ENCODE measurements at regions not wholly inside any gene's neighbourhood (a gene's known extent, or its start where the extent isn't known, plus 50 kb on each side); places are given as distances from the start of the nearest gene placed in this dataset.
A peak's percentile ranks its signal among the peaks of the same experiment; 100 is the strongest.

DNA sequence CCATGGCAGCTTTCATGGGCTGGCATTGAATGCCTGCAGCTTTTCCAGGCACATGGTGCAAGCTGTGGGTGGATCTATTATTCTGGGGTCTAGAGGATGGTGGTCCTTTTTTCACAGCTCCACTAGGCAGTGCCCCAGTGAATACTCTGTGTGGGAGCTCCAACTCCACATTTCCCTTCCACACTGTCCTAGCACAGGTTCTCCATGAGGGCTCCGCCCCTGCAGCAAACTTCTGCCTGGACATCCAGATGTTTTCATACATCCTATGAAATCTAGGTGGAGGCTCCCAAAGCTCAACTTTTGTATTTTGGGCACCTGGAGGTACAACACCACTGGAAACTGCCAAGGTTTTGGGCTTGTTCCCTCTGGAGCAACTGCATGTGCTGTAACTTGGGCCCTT lies 450.6 kb downstream of the LMO7 start:
- Mint-ChIP-seq H3K27me3 (ENCODE audit: low read depth) (no peaks in the 10 kb centered on the region), H3K36me3 (ENCODE audit: low read depth) (peaks cover 5% of the 10 kb centered on the region), H3K4me3 (no peak overlapping the region), H3K9me3 (peaks cover 21% of the 10 kb centered on the region), H3K4me1 (no peaks in the 10 kb centered on the region), H3K27ac (no peak overlapping the region)
- TF ChIP-seq, protein P1, sequence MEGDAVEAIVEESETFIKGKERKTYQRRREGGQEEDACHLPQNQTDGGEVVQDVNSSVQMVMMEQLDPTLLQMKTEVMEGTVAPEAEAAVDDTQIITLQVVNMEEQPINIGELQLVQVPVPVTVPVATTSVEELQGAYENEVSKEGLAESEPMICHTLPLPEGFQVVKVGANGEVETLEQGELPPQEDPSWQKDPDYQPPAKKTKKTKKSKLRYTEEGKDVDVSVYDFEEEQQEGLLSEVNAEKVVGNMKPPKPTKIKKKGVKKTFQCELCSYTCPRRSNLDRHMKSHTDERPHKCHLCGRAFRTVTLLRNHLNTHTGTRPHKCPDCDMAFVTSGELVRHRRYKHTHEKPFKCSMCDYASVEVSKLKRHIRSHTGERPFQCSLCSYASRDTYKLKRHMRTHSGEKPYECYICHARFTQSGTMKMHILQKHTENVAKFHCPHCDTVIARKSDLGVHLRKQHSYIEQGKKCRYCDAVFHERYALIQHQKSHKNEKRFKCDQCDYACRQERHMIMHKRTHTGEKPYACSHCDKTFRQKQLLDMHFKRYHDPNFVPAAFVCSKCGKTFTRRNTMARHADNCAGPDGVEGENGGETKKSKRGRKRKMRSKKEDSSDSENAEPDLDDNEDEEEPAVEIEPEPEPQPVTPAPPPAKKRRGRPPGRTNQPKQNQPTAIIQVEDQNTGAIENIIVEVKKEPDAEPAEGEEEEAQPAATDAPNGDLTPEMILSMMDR (IDR thresholded peaks at IDR 0.05; ENCODE audit: unreplicated experiment in 3 of 3): no peak

DNA sequence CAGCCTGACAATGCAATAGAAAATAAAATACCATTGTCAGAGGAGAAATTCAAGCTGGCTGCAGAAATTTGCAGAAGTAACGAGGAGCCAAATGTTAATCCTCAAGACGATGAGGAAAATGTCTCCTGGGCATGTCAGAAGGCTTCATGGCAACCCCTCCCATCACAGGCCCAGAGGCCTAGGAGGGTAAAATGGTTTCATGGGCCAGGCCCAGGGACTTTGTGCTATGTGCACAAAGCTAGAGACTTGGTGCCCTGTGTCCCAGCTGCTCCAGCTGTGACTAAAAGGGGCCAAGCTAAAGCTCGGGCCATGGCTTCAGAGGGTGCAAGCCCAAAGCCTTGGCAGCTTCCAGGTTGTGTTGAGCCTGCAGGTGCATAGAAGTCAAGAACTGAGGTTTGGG lies 431.7 kb downstream of the LMO7 start:
- Mint-ChIP-seq H3K27ac (no peak overlapping the region), H3K4me1 (no peaks in the 10 kb centered on the region), H3K36me3 (ENCODE audit: low read depth) (peaks cover 5% of the 10 kb centered on the region), H3K27me3 (ENCODE audit: low read depth) (no peaks in the 10 kb centered on the region), H3K4me3 (no peak overlapping the region), H3K9me3 (peaks cover 43% of the 10 kb centered on the region)
- TF ChIP-seq, protein P1 (IDR thresholded peaks at IDR 0.05; ENCODE audit: unreplicated experiment in 3 of 3): no peak

DNA sequence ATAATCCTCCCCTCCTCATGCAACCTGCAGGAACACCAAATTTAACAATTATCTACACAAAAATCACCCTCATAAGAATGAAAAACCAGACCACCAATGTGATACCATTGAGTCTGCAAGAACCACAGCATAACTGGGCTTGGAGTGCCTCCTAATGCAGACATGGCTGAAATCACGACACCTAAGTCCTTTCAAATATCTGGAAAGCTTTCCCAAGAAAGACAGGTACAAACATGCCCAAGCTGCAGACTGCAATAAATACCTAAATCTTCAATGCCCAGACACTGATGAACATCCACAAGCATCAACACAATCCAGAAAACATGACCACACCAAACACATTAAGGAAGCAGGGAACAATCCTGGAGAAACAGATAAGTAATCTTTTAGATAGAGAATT lies 417.1 kb downstream of the LMO7 start:
- Mint-ChIP-seq H3K4me3 (no peak overlapping the region), H3K36me3 (ENCODE audit: low read depth) (no peaks in the 10 kb centered on the region), H3K4me1 (peaks cover 6% of the 10 kb centered on the region), H3K9me3 (peaks cover 12% of the 10 kb centered on the region), H3K27me3 (ENCODE audit: low read depth) (no peaks in the 10 kb centered on the region), H3K27ac (no peak overlapping the region)
- TF ChIP-seq, protein P1 (IDR thresholded peaks at IDR 0.05; ENCODE audit: unreplicated experiment in 3 of 3): no peak

DNA sequence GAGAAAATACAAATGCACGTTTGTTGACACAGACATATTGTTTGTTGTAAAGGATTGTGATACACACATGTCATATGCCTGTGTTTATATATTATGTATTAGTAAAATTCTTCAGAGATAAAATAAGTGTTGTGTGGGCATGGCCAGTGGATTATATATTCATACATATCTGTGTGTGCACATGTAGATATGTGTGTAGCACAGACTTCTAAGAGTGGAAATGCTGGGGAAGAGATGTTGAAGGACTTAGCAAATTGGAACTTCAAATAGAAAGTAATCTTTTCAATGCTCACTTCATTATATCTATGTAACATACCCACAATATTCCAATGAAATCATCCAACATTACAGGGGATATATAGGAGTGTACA lies 413.2 kb downstream of the LMO7 start:
- Mint-ChIP-seq H3K9me3 (no peaks in the 10 kb centered on the region), H3K4me1 (peaks cover 6% of the 10 kb centered on the region), H3K36me3 (ENCODE audit: low read depth) (no peaks in the 10 kb centered on the region), H3K27me3 (ENCODE audit: low read depth) (no peaks in the 10 kb centered on the region), H3K4me3 (no peak overlapping the region), H3K27ac (peak overlapping the region in 2 of 3 experiments; percentile 37 to 47)
- TF ChIP-seq, protein P1 (IDR thresholded peaks at IDR 0.05; ENCODE audit: unreplicated experiment in 3 of 3): no peak

DNA sequence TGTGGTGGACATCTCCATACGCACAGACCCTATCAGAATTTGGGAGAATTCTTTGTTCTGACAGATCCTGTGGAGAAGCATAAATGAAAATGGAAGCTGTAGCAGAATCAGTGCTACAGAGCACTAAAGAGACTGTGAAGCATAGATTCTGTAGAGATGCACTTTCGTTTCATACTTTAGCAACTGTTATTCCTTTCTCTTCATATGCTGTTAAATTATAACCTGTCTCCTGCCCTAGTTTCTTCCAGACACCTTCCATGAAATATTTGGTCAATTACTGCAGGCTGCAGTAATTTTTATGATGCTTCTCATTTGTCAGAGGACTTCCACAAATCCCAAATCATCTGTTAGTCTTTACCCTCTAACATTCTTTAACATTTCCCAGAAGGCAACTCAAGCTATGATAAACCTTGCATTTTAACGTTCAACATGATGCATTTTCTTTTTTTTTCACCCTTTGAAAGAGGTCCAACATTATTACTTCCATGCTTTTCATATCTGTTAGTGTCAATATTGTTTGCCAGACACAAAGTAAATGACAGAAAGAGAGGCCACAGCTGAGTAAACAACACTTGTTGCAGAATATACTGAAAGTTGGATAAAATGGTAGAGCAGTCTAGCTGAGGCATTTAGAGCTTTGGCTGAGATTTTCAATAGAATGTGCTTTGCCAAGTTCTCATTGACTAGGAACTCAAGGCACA lies 412.7 kb downstream of the LMO7 start:
- H3K36me3 Mint-ChIP-seq (ENCODE audit: low read depth): no peaks in the 10 kb centered on the region
- no peaks in the 10 kb centered on the region for H3K27me3 Mint-ChIP-seq (ENCODE audit: low read depth)
- peaks cover 6% of the 10 kb centered on the region for H3K4me1 Mint-ChIP-seq
- H3K27ac Mint-ChIP-seq: peak overlapping the region; percentile 1 to 47 (median 37)
- TF ChIP-seq, protein P1 (IDR thresholded peaks at IDR 0.05; ENCODE audit: unreplicated experiment in 3 of 3): no peak
- H3K4me3 Mint-ChIP-seq: no peak overlapping the region
- H3K9me3 Mint-ChIP-seq: no peaks in the 10 kb centered on the region

DNA sequence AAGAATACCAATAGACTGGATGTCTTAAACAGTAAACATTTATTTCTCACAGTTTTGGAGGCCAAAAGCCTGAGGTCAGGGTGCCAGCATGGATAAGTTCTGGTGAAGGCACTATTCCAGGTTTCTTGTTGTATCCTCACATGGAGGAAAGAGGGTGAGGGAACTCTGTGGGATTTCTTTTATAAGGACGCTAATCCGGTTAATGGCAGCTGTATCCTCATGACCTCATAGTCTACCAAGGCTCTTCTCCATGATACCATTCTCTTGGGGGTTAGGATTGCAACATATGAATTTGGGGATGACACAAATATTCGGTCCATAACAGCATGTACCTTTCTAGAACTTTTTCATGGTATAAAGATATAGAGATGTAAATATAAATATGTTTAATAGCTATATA lies 412.0 kb downstream of the LMO7 start:
- TF ChIP-seq, protein P1 (IDR thresholded peaks at IDR 0.05; ENCODE audit: unreplicated experiment in 3 of 3): no peak
- no peaks in the 10 kb centered on the region for H3K27me3 Mint-ChIP-seq (ENCODE audit: low read depth)
- H3K27ac Mint-ChIP-seq: no peak overlapping the region
- no peaks in the 10 kb centered on the region for H3K36me3 Mint-ChIP-seq (ENCODE audit: low read depth)
- peaks cover 6% of the 10 kb centered on the region for H3K4me1 Mint-ChIP-seq
- no peaks in the 10 kb centered on the region for H3K9me3 Mint-ChIP-seq
- H3K4me3 Mint-ChIP-seq: no peak overlapping the region
